Osteoblast (primary cell): ENCODE measurements at regions not wholly inside any gene's neighbourhood (a gene's known extent, or its start where the extent isn't known, plus 50 kb on each side); places are given as distances from the start of the nearest gene placed in this dataset.

ENCODE experiments used
- DNase-seq: peaks from one replicate; pipeline ENCODE4 v3.0.0; 2011; ENCODE audit warnings: low spot score, mixed read lengths; ENCODE audit not compliant: insufficient read length; ENCODE audit errors: missing footprints
- H2AFZ ChIP-seq: 2 replicates; pipeline ENCODE4 v1.6.0; 2011; ENCODE audit warnings: mild to moderate bottlenecking, low read length
- H3K27ac ChIP-seq: 2 replicates; pipeline ENCODE4 v1.5.1; 2011; ENCODE audit warnings: mild to moderate bottlenecking, low read depth, low read length, moderate library complexity
- H3K27me3 ChIP-seq: 2 replicates; pipeline ENCODE4 v1.6.0; 2012; ENCODE audit warnings: mild to moderate bottlenecking, control low read depth, inconsistent platforms, low read length, moderate library complexity; ENCODE audit not compliant: insufficient read depth
- H3K36me3 ChIP-seq: 2 replicates; pipeline ENCODE4 v1.5.1; 2011; ENCODE audit warnings: mild to moderate bottlenecking, low read length, control low read depth, moderate library complexity; ENCODE audit not compliant: insufficient read depth
- H3K4me1 ChIP-seq: 2 replicates; pipeline ENCODE4 v1.5.1; 2011; ENCODE audit warnings: mild to moderate bottlenecking, low read length, control low read depth, moderate library complexity; ENCODE audit not compliant: insufficient read depth
- H3K4me2 ChIP-seq: 2 replicates; pipeline ENCODE4 v1.6.0; 2011; ENCODE audit warnings: mild to moderate bottlenecking, low read length; ENCODE audit not compliant: insufficient read depth
- H3K4me3 ChIP-seq: fragments of 200-600 bp; sonication (generic); 3 replicates; pipeline ENCODE4 v1.5.1; 2012; ENCODE audit warnings: mild to moderate bottlenecking, low read length, inconsistent platforms; ENCODE audit not compliant: insufficient read depth
- H3K79me2 ChIP-seq: 2 replicates; pipeline ENCODE4 v1.6.0; 2012; ENCODE audit warnings: mild to moderate bottlenecking, low read length, control low read depth, inconsistent platforms; ENCODE audit not compliant: insufficient read depth
- H3K9me3 ChIP-seq: 2 replicates; pipeline ENCODE4 v1.5.1; 2011; ENCODE audit warnings: low read depth, low read length, control low read depth
- H4K20me1 ChIP-seq: 2 replicates; pipeline ENCODE4 v1.6.0; 2012; ENCODE audit warnings: mild to moderate bottlenecking, low read length, control low read depth; ENCODE audit not compliant: insufficient read depth
- TF ChIP-seq, protein P1 (sequence below): IDR thresholded peaks from 2 replicates; pipeline ENCODE4 v1.5.1; 2011; ENCODE audit warnings: mild to moderate bottlenecking, low read depth, low read length, moderate library complexity; ENCODE audit errors: extremely low read depth

DNA sequence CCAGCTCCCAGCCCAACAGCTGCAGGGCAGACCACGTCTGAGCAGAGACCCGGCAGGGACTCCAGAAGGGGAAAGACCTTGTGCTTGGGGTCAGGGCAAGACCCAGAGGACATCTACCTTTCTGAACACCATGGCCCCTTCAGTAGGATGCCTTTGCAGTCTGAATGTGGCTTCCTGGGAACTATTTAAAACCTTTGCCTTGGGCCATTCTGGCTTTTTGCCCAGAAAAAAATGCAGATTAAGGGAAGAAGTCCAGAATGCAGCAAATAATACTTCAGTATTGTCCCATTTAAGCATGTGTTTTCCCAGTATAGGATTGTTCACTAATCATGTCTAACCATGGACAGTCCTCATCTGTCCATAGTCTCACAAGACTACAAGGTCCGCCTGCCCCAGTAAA lies 67.5 kb upstream of the ERCC6L2 start:
- Histone ChIP-seq H3K4me3 (no peak overlapping the region), H3K4me2 (no peak overlapping the region), H3K4me1 (no peaks in the 10 kb centered on the region), H2AFZ (no peak overlapping the region), H3K36me3 (no peaks in the 10 kb centered on the region), H4K20me1 (no peaks in the 10 kb centered on the region), H3K27me3 (peaks cover 58% of the 10 kb centered on the region), H3K9me3 (no peaks in the 10 kb centered on the region), H3K27ac (no peak overlapping the region), H3K79me2 (no peaks in the 10 kb centered on the region)
- TF ChIP-seq, protein P1, sequence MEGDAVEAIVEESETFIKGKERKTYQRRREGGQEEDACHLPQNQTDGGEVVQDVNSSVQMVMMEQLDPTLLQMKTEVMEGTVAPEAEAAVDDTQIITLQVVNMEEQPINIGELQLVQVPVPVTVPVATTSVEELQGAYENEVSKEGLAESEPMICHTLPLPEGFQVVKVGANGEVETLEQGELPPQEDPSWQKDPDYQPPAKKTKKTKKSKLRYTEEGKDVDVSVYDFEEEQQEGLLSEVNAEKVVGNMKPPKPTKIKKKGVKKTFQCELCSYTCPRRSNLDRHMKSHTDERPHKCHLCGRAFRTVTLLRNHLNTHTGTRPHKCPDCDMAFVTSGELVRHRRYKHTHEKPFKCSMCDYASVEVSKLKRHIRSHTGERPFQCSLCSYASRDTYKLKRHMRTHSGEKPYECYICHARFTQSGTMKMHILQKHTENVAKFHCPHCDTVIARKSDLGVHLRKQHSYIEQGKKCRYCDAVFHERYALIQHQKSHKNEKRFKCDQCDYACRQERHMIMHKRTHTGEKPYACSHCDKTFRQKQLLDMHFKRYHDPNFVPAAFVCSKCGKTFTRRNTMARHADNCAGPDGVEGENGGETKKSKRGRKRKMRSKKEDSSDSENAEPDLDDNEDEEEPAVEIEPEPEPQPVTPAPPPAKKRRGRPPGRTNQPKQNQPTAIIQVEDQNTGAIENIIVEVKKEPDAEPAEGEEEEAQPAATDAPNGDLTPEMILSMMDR: no peak
- no peak for DNase-seq

DNA sequence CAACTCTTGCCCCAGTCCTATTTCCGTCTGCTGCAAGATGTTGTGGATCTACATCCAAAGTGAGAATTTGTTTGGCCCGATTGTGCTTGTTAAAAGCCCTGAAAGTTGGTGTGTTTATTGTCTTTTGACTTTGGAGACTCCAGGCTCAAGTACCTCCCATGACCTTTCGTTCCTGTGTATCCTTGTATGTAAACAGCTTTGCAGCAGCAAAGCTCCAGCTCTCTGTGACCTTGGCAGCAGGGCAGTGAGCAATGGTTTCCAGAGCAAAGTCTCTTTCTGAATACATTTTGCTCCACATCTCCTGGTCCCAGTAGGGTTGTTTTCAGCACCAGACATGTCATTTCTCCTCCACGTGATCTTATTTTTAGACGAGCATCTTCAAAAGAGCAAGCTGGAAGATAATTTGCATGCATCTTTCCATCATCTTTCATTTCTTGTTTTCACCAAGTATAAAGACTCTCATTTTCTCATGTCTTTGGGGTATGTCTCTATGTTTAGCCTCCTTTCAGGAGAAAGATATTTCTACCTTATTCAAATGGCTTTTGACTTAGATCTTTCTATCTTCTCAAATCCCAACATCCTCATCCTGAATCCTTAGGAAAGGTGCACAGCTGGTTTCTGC lies 68.1 kb upstream of the ERCC6L2 start:
- H3K4me3 ChIP-seq: no peak overlapping the region
- no peak overlapping the region for H2AFZ ChIP-seq
- H3K27me3 ChIP-seq: peaks cover 63% of the 10 kb centered on the region
- H3K4me2 ChIP-seq: no peak overlapping the region
- H3K36me3 ChIP-seq: no peaks in the 10 kb centered on the region
- TF ChIP-seq, protein P1: no peak
- no peaks in the 10 kb centered on the region for H4K20me1 ChIP-seq
- no peak for DNase-seq
- H3K27ac ChIP-seq: no peak overlapping the region
- H3K9me3 ChIP-seq: no peaks in the 10 kb centered on the region
- no peaks in the 10 kb centered on the region for H3K4me1 ChIP-seq
- no peaks in the 10 kb centered on the region for H3K79me2 ChIP-seq

DNA sequence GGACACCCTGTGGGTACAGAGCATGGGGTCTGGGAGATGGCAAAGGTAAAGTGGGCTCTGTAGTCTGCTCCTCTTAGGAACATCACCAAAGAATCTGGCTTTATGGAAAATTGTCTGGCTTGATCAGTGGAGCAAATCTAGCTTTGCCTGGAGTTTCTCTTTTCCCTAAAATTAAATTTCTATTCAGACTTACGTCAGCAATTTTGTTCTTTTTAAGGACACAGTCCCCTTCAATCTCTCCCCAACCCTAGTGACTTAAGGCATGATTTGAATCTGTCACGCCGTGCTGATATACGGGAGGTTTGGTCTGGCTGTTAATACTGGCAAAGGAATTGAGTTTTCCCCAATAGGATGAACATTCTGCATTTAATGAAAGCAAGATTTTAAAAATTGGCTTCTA lies 72.3 kb upstream of the ERCC6L2 start:
- Histone ChIP-seq H3K4me3 (no peak overlapping the region), H3K4me2 (no peak overlapping the region)
- DNase-seq: no peak

DNA sequence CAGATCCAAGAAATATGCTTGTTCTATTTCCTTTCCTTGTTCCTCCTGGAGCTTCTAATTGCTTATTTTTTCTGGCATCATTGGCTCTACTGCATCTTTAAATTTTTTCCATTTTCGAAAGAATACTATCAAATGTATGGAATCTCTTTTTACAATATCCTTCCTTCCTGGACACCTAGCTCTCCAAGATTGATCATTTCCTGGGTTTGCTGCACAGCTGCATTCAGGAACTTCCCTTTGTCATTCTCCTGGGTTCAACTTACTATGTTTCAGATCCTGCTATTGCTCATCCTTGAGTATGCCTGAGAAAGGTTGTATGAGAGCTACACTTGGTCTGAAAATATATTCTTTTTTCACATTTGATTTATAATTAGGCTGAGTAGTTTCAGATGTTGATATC lies 73.7 kb upstream of the ERCC6L2 start:
- TF ChIP-seq, protein P1: no peak
- DNase-seq: no peak
- Histone ChIP-seq H3K4me3 (no peak overlapping the region), H4K20me1 (no peaks in the 10 kb centered on the region), H3K4me1 (no peaks in the 10 kb centered on the region), H2AFZ (no peak overlapping the region), H3K9me3 (no peaks in the 10 kb centered on the region), H3K4me2 (no peak overlapping the region), H3K27ac (no peak overlapping the region), H3K27me3 (peaks cover 71% of the 10 kb centered on the region), H3K79me2 (no peaks in the 10 kb centered on the region), H3K36me3 (no peaks in the 10 kb centered on the region)

More for the DNA sequence above, 72.3 kb upstream of the ERCC6L2 start:
- peaks cover 83% of the 10 kb centered on the region for H3K27me3 ChIP-seq
- H3K36me3 ChIP-seq: no peaks in the 10 kb centered on the region
- no peaks in the 10 kb centered on the region for H3K9me3 ChIP-seq
- no peak overlapping the region for H2AFZ ChIP-seq
- H4K20me1 ChIP-seq: no peaks in the 10 kb centered on the region
- no peaks in the 10 kb centered on the region for H3K79me2 ChIP-seq
- H3K27ac ChIP-seq: no peak overlapping the region
- H3K4me1 ChIP-seq: no peaks in the 10 kb centered on the region
- TF ChIP-seq, protein P1: no peak
